GM21825 (cell line): ENCODE measurements at regions not wholly inside any gene's neighbourhood (a gene's known extent, or its start where the extent isn't known, plus 50 kb on each side); places are given as distances from the start of the nearest gene placed in this dataset.

ENCODE experiments used
- ATAC-seq: cut with Tn5 transposase; IDR thresholded peaks from one replicate; pipeline ENCODE4 v1.9.1; 2021; ENCODE audit warnings: mild to moderate bottlenecking, moderate library complexity; ENCODE audit not compliant: unreplicated experiment

- no peak for ATAC-seq
Observed at GRCh38 chr5:110104726-110105669, 415.3 kb downstream of the MAN2A1 start.

GRCh38 chr5:110105692-110106091 lies 416.0 kb downstream of the MAN2A1 start:
- ATAC-seq, result no peak

GRCh38 chr5:110106750-110107149 lies 417.0 kb downstream of the MAN2A1 start:
- no peak for ATAC-seq

- no peak for ATAC-seq
Observed at GRCh38 chr5:110108520-110108919, 418.8 kb downstream of the MAN2A1 start.

- no peak for ATAC-seq
Observed at GRCh38 chr5:110109667-110110066, 419.9 kb downstream of the MAN2A1 start.

- ATAC-seq, result no peak
Observed at GRCh38 chr5:110112348-110112747, 422.6 kb downstream of the MAN2A1 start.

GRCh38 chr5:110115503-110115902 lies 425.8 kb downstream of the MAN2A1 start:
- ATAC-seq, result no peak

GRCh38 chr5:110116539-110116938 lies 426.8 kb downstream of the MAN2A1 start:
- ATAC-seq, result no peak

GRCh38 chr5:110134963-110135935 lies 445.5 kb downstream of the MAN2A1 start:
- ATAC-seq, result no peak

- ATAC-seq, result no peak
Observed at GRCh38 chr5:110150199-110150598, 460.5 kb downstream of the MAN2A1 start.

- ATAC-seq, result no peak
Observed at GRCh38 chr5:110159202-110159601, 469.5 kb downstream of the MAN2A1 start.

- ATAC-seq, result no peak
Observed at GRCh38 chr5:110161162-110161561, 471.4 kb downstream of the MAN2A1 start.

GRCh38 chr5:110165366-110165765 lies 475.6 kb downstream of the MAN2A1 start:
- ATAC-seq, result no peak

- no peak for ATAC-seq
Observed at GRCh38 chr5:110167384-110167783, 477.7 kb downstream of the MAN2A1 start.

GRCh38 chr5:110169461-110169860 lies 479.7 kb downstream of the MAN2A1 start:
- no peak for ATAC-seq

- no peak for ATAC-seq
Observed at GRCh38 chr5:110177729-110178128, 488.0 kb downstream of the MAN2A1 start.

- ATAC-seq, result no peak
Observed at GRCh38 chr5:110179321-110179720, 489.6 kb downstream of the MAN2A1 start.

GRCh38 chr5:110194191-110194590 lies 504.5 kb downstream of the MAN2A1 start:
- no peak for ATAC-seq

GRCh38 chr5:110195288-110195687 lies 505.6 kb downstream of the MAN2A1 start:
- ATAC-seq, result no peak

GRCh38 chr5:110201791-110202190 lies 512.1 kb downstream of the MAN2A1 start:
- ATAC-seq, result no peak

GRCh38 chr5:110203661-110204060 lies 513.9 kb downstream of the MAN2A1 start:
- no peak for ATAC-seq
